22Rv1 (cell line): ENCODE measurements at regions not wholly inside any gene's neighbourhood (a gene's known extent, or its start where the extent isn't known, plus 50 kb on each side); places are given as distances from the start of the nearest gene placed in this dataset.

Experiments used
- H3K27ac ChIP-seq: fragments of 450-650 bp; 2 replicates; pipeline ENCODE4 v1.5.1; 2017
- ZFX ChIP-seq: fragments of 450-650 bp; IDR thresholded peaks from 2 replicates; pipeline ENCODE4 v1.6.1; 2017; ENCODE audit warnings: antibody characterized with exemption, borderline replicate concordance
- TF ChIP-seq, protein P1 (sequence below): fragments of 450-650 bp; IDR thresholded peaks from 2 replicates; pipeline ENCODE4 v1.5.1; 2017; ENCODE audit warnings: mild to moderate bottlenecking

GRCh38 chrX:1928805-1929204 is 313.9 kb downstream of the ASMT start:
- H3K27ac ChIP-seq: no peak overlapping the region
- no peak for TF ChIP-seq ZFX
- TF ChIP-seq, protein P1, sequence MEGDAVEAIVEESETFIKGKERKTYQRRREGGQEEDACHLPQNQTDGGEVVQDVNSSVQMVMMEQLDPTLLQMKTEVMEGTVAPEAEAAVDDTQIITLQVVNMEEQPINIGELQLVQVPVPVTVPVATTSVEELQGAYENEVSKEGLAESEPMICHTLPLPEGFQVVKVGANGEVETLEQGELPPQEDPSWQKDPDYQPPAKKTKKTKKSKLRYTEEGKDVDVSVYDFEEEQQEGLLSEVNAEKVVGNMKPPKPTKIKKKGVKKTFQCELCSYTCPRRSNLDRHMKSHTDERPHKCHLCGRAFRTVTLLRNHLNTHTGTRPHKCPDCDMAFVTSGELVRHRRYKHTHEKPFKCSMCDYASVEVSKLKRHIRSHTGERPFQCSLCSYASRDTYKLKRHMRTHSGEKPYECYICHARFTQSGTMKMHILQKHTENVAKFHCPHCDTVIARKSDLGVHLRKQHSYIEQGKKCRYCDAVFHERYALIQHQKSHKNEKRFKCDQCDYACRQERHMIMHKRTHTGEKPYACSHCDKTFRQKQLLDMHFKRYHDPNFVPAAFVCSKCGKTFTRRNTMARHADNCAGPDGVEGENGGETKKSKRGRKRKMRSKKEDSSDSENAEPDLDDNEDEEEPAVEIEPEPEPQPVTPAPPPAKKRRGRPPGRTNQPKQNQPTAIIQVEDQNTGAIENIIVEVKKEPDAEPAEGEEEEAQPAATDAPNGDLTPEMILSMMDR: no peak

DNA sequence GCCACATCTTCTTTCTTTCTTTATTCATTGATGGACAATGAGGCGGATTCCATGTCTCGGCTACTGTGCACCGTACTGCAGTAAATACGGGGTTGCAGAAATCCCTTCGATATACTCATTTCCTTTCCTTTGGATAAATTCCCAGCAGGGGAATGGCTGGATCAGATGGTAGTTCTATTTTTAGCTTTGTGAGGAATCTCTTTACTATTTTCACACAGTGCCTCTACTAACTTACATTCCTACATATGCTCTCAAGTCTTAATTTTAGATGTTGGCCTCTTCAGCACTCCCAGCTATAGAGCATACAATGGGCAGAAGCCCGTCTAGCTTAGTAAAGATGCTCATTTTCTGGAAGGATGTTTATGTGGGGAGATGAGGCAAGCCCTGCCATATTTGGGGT is 317.4 kb downstream of the ASMT start:
- H3K27ac ChIP-seq: no peak overlapping the region

DNA sequence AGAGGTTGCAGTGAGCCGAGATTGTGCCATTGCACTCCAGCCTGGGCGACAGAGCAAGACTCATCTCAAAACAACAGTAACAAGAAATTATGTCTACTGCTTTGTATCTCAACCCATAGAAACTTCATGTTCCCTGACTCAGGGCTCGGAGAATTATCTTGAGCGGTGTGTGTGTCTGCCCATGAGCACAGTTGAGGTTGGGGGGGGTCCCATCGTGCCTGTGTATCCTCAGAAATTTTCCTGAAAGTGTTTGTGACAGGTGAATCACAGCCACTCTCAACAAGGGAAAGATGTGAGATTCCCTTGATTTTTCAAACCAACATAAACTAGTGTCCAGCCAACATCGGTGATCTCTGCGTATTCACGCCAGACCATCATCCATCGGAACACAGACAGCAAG is 319.1 kb downstream of the ASMT start:
- no peak for TF ChIP-seq ZFX
- TF ChIP-seq, protein P1: no peak

More for the DNA sequence above, 317.4 kb downstream of the ASMT start:
- TF ChIP-seq ZFX: no peak
- TF ChIP-seq, protein P1: no peak

GRCh38 chrX:1935805-1936204 is 320.9 kb downstream of the ASMT start:
- TF ChIP-seq, protein P1: no peak
- TF ChIP-seq ZFX: no peak
- H3K27ac ChIP-seq: no peak overlapping the region

More for the DNA sequence above, 319.1 kb downstream of the ASMT start:
- H3K27ac ChIP-seq: no peak overlapping the region

- TF ChIP-seq, protein P1: no peak
- TF ChIP-seq ZFX: no peak
- no peak overlapping the region for H3K27ac ChIP-seq
Measured at GRCh38 chrX:1938190-1938589, 323.3 kb downstream of the ASMT start.

DNA sequence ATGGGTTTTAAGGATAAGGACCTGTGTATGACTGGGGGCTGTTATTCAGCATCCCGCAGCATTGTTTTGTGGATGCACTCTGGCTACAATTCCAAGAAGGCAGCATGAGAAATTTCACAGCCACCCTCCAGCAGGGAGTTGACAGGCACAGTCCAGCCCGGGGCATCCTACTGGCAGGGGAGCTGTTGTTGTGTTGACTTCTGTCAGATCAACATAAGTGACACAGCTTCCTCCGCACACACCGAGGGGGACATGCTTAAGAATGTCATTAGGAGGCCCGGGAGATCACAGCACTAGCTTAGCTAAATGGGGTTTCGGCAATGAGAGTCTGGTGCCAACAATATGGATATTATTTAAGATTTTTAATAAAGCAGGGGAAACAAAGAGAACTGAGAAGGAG is 326.5 kb downstream of the ASMT start:
- no peak overlapping the region for H3K27ac ChIP-seq
- TF ChIP-seq ZFX: no peak
- TF ChIP-seq, protein P1: no peak

DNA sequence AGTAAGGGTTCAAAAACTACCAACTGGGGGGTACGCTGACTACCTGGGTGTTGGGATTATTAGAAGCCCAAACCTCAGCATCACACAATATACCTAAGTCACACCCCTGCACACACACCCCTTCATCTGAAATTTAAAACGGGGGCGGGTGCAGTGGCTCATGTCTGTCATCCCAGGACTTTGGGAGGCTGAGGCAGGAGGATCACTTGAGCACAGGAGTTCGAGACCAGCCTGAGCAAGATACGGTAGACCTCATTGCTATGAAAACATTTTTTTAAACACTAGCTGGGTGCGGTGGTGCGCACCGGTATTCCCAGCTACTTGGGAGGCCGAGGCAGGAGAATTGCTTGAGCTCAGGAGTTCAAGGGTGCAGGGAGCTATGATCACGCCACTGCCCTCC is 331.0 kb downstream of the ASMT start:
- TF ChIP-seq ZFX: no peak
- no peak overlapping the region for H3K27ac ChIP-seq

DNA sequence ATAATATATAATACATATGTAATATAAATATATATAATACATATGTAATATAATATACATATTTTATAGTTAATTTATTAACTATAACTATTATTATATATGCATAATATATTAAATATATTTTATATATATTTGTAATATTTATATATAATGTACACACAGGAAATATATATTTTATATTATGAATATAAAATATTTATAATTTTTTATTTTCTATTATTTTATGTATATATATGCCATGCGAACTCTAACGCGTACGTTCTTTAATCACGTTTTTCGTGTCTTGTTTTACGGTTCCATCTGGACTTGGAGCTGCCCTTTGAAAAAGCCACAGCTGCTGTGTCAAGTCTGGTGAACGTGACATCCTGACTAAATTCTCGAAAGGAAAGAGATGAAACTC is 332.1 kb downstream of the ASMT start:
- no peak overlapping the region for H3K27ac ChIP-seq
- TF ChIP-seq, protein P1: no peak
- no peak for TF ChIP-seq ZFX
